H1 (cell line): ENCODE measurements at regions not wholly inside any gene's neighbourhood (a gene's known extent, or its start where the extent isn't known, plus 50 kb on each side); places are given as distances from the start of the nearest gene placed in this dataset.

Experiments
- ATF2 ChIP-seq: IDR thresholded peaks from 2 replicates; pipeline ENCODE4 v1.6.1; 2012; ENCODE audit warnings: low read length, inconsistent platforms
- EP300 ChIP-seq, 2 experiments: IDR thresholded peaks; 1 replicate in 1 of 2; 2 replicates in 1 of 2; pipeline ENCODE4 v1.6.1; 2011 to 2012; ENCODE audit warnings: low read depth in 2 of 2, low read length in 2 of 2, mild to moderate bottlenecking in 2 of 2, borderline replicate concordance in 1 of 2, inconsistent platforms in 1 of 2, moderate library complexity in 1 of 2
- KDM1A ChIP-seq: fragments of 200-600, 300-600 bp; sonication (generic); IDR thresholded peaks from 2 replicates; pipeline ENCODE4 v1.7.1; 2016; ENCODE audit warnings: mild to moderate bottlenecking, low read length, borderline replicate concordance
- MAX ChIP-seq: IDR thresholded peaks from 2 replicates; pipeline ENCODE4 v1.6.1; 2012; ENCODE audit warnings: inconsistent platforms
- NANOG ChIP-seq: IDR thresholded peaks from 2 replicates; pipeline ENCODE4 v1.6.1; 2011; ENCODE audit warnings: low read length, low read depth, mild to moderate bottlenecking, inconsistent platforms; ENCODE audit not compliant: insufficient read depth, poor library complexity, severe bottlenecking
- TBP ChIP-seq: IDR thresholded peaks from 2 replicates; pipeline ENCODE4 v1.6.1; 2011; ENCODE audit warnings: low read depth, low read length, improper control_type of control experiment

- no peak for TF ChIP-seq ATF2
- TF ChIP-seq NANOG, result no peak
- no peak for TF ChIP-seq MAX
- TF ChIP-seq EP300 (IDR thresholded peaks at IDR 0.05; ENCODE audit: borderline replicate concordance in 1 of 2, low read depth in 2 of 2, low read length in 2 of 2), result no peak
- TF ChIP-seq KDM1A, result no peak
- no peak for TF ChIP-seq TBP
Observed at GRCh38 chr22:49306632-49307480, 520.8 kb downstream of the BRD1 start (continued).
